ENCODE measurements at regions not wholly inside any gene's neighbourhood (a gene's known extent, or its start where the extent isn't known, plus 50 kb on each side); places are given as distances from the start of the nearest gene placed in this dataset.

DNA sequence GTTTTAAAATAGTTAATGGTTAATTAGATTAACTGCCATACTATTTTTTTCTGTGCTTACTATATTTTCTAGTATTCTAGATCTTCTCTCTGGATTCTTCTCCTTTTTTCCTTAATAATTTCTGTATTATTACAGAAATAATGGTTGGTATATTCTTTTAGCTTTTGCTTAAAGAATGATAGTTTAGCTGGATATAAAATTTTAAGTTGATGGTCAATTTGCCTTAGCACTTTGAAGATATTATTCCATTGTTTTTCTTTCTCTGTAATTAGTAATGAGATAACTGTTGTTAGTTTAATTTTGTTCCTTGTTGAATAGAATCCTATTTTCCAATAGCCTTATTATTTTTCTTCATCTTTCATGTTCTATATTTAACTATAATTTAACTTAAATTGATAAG lies 99.9 kb upstream of the NCAM1 start:
- TF ChIP-seq, protein P1, sequence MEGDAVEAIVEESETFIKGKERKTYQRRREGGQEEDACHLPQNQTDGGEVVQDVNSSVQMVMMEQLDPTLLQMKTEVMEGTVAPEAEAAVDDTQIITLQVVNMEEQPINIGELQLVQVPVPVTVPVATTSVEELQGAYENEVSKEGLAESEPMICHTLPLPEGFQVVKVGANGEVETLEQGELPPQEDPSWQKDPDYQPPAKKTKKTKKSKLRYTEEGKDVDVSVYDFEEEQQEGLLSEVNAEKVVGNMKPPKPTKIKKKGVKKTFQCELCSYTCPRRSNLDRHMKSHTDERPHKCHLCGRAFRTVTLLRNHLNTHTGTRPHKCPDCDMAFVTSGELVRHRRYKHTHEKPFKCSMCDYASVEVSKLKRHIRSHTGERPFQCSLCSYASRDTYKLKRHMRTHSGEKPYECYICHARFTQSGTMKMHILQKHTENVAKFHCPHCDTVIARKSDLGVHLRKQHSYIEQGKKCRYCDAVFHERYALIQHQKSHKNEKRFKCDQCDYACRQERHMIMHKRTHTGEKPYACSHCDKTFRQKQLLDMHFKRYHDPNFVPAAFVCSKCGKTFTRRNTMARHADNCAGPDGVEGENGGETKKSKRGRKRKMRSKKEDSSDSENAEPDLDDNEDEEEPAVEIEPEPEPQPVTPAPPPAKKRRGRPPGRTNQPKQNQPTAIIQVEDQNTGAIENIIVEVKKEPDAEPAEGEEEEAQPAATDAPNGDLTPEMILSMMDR (IDR thresholded peaks at IDR 0.05; ENCODE audit: extremely low read depth in 1 of 2, insufficient read depth in 1 of 2, low read depth in 1 of 2, low read length in 2 of 2) = no peak
- TF ChIP-seq MYC (IDR thresholded peaks at IDR 0.05; ENCODE audit: low read depth, low read length) = no peak
- TF ChIP-seq POLR2AphosphoS5 (IDR thresholded peaks at IDR 0.05; ENCODE audit: insufficient read depth, low read depth, low read length) = no peak
- no peak for TF ChIP-seq POLR2A (IDR thresholded peaks at IDR 0.05; ENCODE audit: low read depth, low read length)
- TF ChIP-seq FOS (IDR thresholded peaks at IDR 0.05; ENCODE audit: borderline replicate concordance, insufficient read depth, low read length) = no peak
- no peak for TF ChIP-seq EZH2 (IDR thresholded peaks at IDR 0.05; ENCODE audit: borderline replicate concordance, low read depth, low read length, severe bottlenecking)
